ENCODE measurements at regions not wholly inside any gene's neighbourhood (a gene's known extent, or its start where the extent isn't known, plus 50 kb on each side); places are given as distances from the start of the nearest gene placed in this dataset.

DNA sequence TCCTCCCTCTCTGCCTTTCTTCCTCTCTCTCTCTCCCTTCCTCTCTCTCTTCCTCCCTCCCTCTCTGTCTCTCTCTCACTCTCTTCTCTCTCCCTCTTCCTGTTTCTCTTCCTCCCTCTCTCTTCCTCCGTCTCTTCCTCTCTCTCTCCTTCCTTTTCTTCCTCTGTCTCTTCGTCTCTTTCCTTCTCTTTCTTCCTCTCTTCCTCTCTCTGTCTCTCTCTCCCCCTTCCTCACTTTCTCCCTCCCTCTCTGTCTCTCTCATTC is 295.3 kb downstream of the ASMT start:
- TF ChIP-seq, protein P1, sequence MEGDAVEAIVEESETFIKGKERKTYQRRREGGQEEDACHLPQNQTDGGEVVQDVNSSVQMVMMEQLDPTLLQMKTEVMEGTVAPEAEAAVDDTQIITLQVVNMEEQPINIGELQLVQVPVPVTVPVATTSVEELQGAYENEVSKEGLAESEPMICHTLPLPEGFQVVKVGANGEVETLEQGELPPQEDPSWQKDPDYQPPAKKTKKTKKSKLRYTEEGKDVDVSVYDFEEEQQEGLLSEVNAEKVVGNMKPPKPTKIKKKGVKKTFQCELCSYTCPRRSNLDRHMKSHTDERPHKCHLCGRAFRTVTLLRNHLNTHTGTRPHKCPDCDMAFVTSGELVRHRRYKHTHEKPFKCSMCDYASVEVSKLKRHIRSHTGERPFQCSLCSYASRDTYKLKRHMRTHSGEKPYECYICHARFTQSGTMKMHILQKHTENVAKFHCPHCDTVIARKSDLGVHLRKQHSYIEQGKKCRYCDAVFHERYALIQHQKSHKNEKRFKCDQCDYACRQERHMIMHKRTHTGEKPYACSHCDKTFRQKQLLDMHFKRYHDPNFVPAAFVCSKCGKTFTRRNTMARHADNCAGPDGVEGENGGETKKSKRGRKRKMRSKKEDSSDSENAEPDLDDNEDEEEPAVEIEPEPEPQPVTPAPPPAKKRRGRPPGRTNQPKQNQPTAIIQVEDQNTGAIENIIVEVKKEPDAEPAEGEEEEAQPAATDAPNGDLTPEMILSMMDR (IDR thresholded peaks at IDR 0.05) = no peak
- DNase-seq (no peak), ATAC-seq (no peak)
- intact Hi-C loops (cut with DNase I) = no loop called here
- no peaks in the 10 kb centered on the region for H3K9me3 ChIP-seq
- H3K27me3 ChIP-seq (ENCODE audit: low read depth) = no peaks in the 10 kb centered on the region
- no peak overlapping the region for H3K27ac ChIP-seq
- H3K4me1 ChIP-seq = no peaks in the 10 kb centered on the region
- H3K36me3 ChIP-seq = no peaks in the 10 kb centered on the region
- no peak overlapping the region for H3K4me3 ChIP-seq

DNA sequence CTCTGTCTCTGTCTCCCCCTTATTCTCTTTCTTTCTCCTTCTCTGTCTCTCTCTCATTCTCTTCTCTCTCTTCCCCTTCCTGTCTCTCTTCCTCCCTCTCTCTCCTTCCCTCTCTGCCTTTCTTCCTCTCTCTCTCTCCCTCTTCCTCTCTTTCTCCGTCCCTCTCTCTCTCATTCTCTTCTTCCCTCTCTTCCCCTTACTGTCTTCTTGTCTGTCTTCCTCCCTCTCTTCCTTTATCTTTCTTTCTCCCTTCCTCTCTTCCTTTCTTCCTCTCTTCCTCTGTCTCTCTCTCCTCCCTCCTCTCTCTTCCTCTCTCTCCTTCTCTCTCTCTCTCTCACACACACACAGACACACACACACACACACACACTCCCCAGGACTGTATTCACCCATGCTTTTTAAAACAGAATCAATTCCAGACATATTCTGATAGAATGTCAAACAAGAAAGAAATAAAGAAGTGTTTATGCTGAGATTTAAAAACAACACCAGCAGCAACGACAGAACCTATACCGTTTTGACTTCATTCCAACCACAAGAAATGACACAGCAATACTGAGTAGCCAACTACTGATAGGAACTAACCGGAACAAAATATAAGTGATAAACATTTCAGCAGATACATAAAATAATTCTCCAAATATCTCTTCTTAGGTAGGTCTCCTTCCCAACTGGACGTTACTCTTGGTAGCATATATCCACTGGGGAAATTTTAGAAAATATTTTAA is 296.7 kb downstream of the ASMT start:
- no peak for ATAC-seq
- intact Hi-C loops (cut with DNase I) = no loop called here
- Histone ChIP-seq H3K4me1 (no peaks in the 10 kb centered on the region), H3K27me3 (ENCODE audit: low read depth) (no peaks in the 10 kb centered on the region), H3K9me3 (no peaks in the 10 kb centered on the region), H3K27ac (no peak overlapping the region), H3K4me3 (no peak overlapping the region), H3K36me3 (no peaks in the 10 kb centered on the region)
- TF ChIP-seq, protein P1 (IDR thresholded peaks at IDR 0.05) = no peak
- no peak for DNase-seq

- H3K36me3 ChIP-seq = no peaks in the 10 kb centered on the region
- no peaks in the 10 kb centered on the region for H3K4me1 ChIP-seq
- TF ChIP-seq, protein P1 (IDR thresholded peaks at IDR 0.05) = no peak
- intact Hi-C loops (cut with DNase I) = no loop called here
- ATAC-seq (peak; percentile 59 to 69), DNase-seq (no peak)
- H3K4me3 ChIP-seq = no peak overlapping the region
- H3K27me3 ChIP-seq (ENCODE audit: low read depth) = no peaks in the 10 kb centered on the region
- no peaks in the 10 kb centered on the region for H3K9me3 ChIP-seq
- no peak overlapping the region for H3K27ac ChIP-seq
These were observed 297.3 kb downstream of the ASMT start for GRCh38 chrX:1912193-1912592.

- Histone ChIP-seq H3K27ac (no peak overlapping the region), H3K4me1 (no peaks in the 10 kb centered on the region), H3K36me3 (no peaks in the 10 kb centered on the region), H3K9me3 (no peaks in the 10 kb centered on the region), H3K4me3 (no peak overlapping the region), H3K27me3 (ENCODE audit: low read depth) (no peaks in the 10 kb centered on the region)
- TF ChIP-seq, protein P1 (IDR thresholded peaks at IDR 0.05) = no peak
- DNase-seq (no peak), ATAC-seq (no peak)
- intact Hi-C loops (cut with DNase I) = no loop called here
These were observed 299.9 kb downstream of the ASMT start for GRCh38 chrX:1914606-1915365.

- ATAC-seq = no peak
- DNase-seq = no peak
- no peak overlapping the region for H3K4me3 ChIP-seq
- H3K27ac ChIP-seq = no peak overlapping the region
- no peaks in the 10 kb centered on the region for H3K9me3 ChIP-seq
- H3K36me3 ChIP-seq = no peaks in the 10 kb centered on the region
- TF ChIP-seq, protein P1 (IDR thresholded peaks at IDR 0.05) = no peak
- H3K27me3 ChIP-seq (ENCODE audit: low read depth) = no peaks in the 10 kb centered on the region
- intact Hi-C loops (cut with DNase I) = no loop called here
- H3K4me1 ChIP-seq = no peaks in the 10 kb centered on the region
These were observed 303.9 kb downstream of the ASMT start for GRCh38 chrX:1918780-1919179.

All from lower lobe of right lung (tissue), 2 donors.